B cell (primary cell): ENCODE measurements at regions not wholly inside any gene's neighbourhood (a gene's known extent, or its start where the extent isn't known, plus 50 kb on each side); places are given as distances from the start of the nearest gene placed in this dataset.

ENCODE experiments used
- ATAC-seq: fragments of 200-7000 bp; cut with Tn5 transposase; one replicate; pipeline ENCODE4 v1.10.0; 2021; ENCODE audit warnings: low read depth, mild to moderate bottlenecking, moderate number of reproducible peaks, moderate library complexity
- CTCF ChIA-PET: fragments of 350-600 bp; sonication (Branson Sonifier 250); formaldehyde crosslinking; loops from one replicate; lab custom pipeline; 2021; ENCODE audit warnings: antibody characterized with exemption, inconsistent platforms; lab: Charles Lee
- POLR2A ChIA-PET: fragments of 350-600 bp; sonication (Branson Sonifier 250); formaldehyde crosslinking; loops from one replicate; lab custom pipeline; 2021; ENCODE audit warnings: antibody characterized with exemption; lab: Charles Lee
- DNase-seq: peaks from one replicate; pipeline ENCODE4 v3.0.0; 2013
- H2AFZ ChIP-seq: 2 replicates; pipeline ENCODE4 v1.6.1; 2012; ENCODE audit warnings: mild to moderate bottlenecking, low read depth, low read length; ENCODE audit not compliant: insufficient read depth, poor library complexity, severe bottlenecking
- H3K27ac ChIP-seq, 2 donors: 1 replicate in 1 of 2; 2 replicates in 1 of 2; pipeline ENCODE4 v1.5.1; 2012 to 2013; ENCODE audit warnings: low read length in 2 of 2, mild to moderate bottlenecking in 2 of 2, moderate library complexity in 1 of 2
- H3K27me3 ChIP-seq, 4 experiments: fragments of 200-600 bp in 1 of 4; sonication (generic) in 1 of 4; replicated peaks in 1 of 4; 1 replicate in 2 of 4; 2 replicates in 2 of 4; pipeline versions ENCODE4 v1.6.1 to v1.7.0; 2013 to 2016; ENCODE audit warnings: low read length in 3 of 4, mild to moderate bottlenecking in 2 of 4, mixed read lengths in 1 of 4, moderate library complexity in 1 of 4; ENCODE audit not compliant: insufficient read depth in 4 of 4, control insufficient read depth in 3 of 4; ENCODE audit errors: control extremely low read depth in 1 of 4
- H3K36me3 ChIP-seq, 2 experiments: replicated peaks in 1 of 2; 1 replicate in 1 of 2; 2 replicates in 1 of 2; pipeline versions ENCODE4 v1.6.1 to v1.7.1; 2013; ENCODE audit warnings: low read length in 1 of 2; ENCODE audit not compliant: insufficient read depth in 2 of 2, control insufficient read depth in 1 of 2; ENCODE audit errors: control extremely low read depth in 1 of 2, extremely low read depth in 1 of 2
- H3K4me1 ChIP-seq, 2 donors: fragments of 200-600 bp in 1 of 2; sonication (generic) in 1 of 2; 1 replicate in 1 of 2; 2 replicates in 1 of 2; pipeline versions ENCODE4 v1.5.1 to v1.6.1; 2013 to 2017; ENCODE audit warnings: low read length in 2 of 2; ENCODE audit not compliant: control insufficient read depth in 2 of 2, insufficient read depth in 2 of 2
- H3K4me2 ChIP-seq: replicated peaks from 2 replicates; pipeline ENCODE3; 2012; ENCODE audit warnings: mild to moderate bottlenecking, low read depth, low read length; ENCODE audit not compliant: poor library complexity, severe bottlenecking
- H3K4me3 ChIP-seq, 5 experiments: fragments of 200-600 bp in 1 of 5; sonication (generic) in 1 of 5; 1 replicate in 3 of 5; 2 replicates in 2 of 5; pipeline versions ENCODE4 v1.5.1 to v1.7.0; 2011 to 2016; ENCODE audit warnings: low read length in 4 of 5, mild to moderate bottlenecking in 4 of 5, low read depth in 2 of 5, control low read depth in 1 of 5, moderate library complexity in 1 of 5; ENCODE audit not compliant: insufficient read depth in 1 of 5; ENCODE audit errors: control extremely low read depth in 1 of 5, extremely low read depth in 1 of 5
- H3K79me2 ChIP-seq: fragments of 200-600 bp; sonication (generic); one replicate; pipeline ENCODE4 v1.6.0; 2016; ENCODE audit warnings: low read length; ENCODE audit not compliant: control insufficient read depth, insufficient read depth
- H3K9ac ChIP-seq: fragments of 200-600 bp; sonication (generic); 2 replicates; pipeline ENCODE4 v1.6.1; 2017; ENCODE audit warnings: mild to moderate bottlenecking, low read length, moderate library complexity
- H3K9me3 ChIP-seq, 3 donors: one replicate each; pipeline versions ENCODE4 v1.6.1 to v1.7.1; 2013; ENCODE audit warnings: low read length in 2 of 3; ENCODE audit not compliant: control insufficient read depth in 2 of 3, insufficient read depth in 1 of 3; ENCODE audit errors: control extremely low read depth in 1 of 3
- H4K20me1 ChIP-seq: 2 replicates; pipeline ENCODE4 v1.6.0; 2012; ENCODE audit warnings: mild to moderate bottlenecking, low read length; ENCODE audit not compliant: insufficient read depth, control insufficient read depth, poor library complexity, severe bottlenecking
- H3K27ac Mint-ChIP-seq: one replicate; pipeline ENCODE4 v1.8.0; 2021; ENCODE audit warnings: mixed read lengths
- H3K27me3 Mint-ChIP-seq: one replicate; pipeline ENCODE4 v1.8.0; 2021; ENCODE audit warnings: mixed read lengths
- H3K4me1 Mint-ChIP-seq: one replicate; pipeline ENCODE4 v1.8.0; 2021; ENCODE audit warnings: mixed read lengths
- H3K4me3 Mint-ChIP-seq: one replicate; pipeline ENCODE4 v1.8.0; 2021; ENCODE audit warnings: mixed read lengths
- H3K9me3 Mint-ChIP-seq: one replicate; pipeline ENCODE4 v1.8.0; 2022; ENCODE audit warnings: mixed read lengths; ENCODE audit not compliant: insufficient read depth
- CTCF ChIP-seq: fragments of 200-600 bp; IDR thresholded peaks from one replicate; pipeline ENCODE4 v1.8.0; 2022; ENCODE audit warnings: antibody characterized with exemption, mild to moderate bottlenecking
- EZH2 ChIP-seq: IDR thresholded peaks from 2 replicates; pipeline ENCODE4 v1.6.1; 2012; ENCODE audit warnings: borderline replicate concordance, low read depth, mild to moderate bottlenecking, moderate library complexity, low read length; ENCODE audit not compliant: insufficient read depth, poor library complexity, severe bottlenecking
- WGBS: methylation state at CpG from one replicate; pipeline ENCODE4 v1.1.5; 2013; ENCODE audit warnings: missing lambda C conversion rate; ENCODE audit not compliant: insufficient coverage; 5-methylcytosine and 5-hydroxymethylcytosine counted together
- intact Hi-C: fragments of 100-400 bp; cut with micrococcal nuclease; formaldehyde crosslinking; loops from one replicate; pipeline ENCODE4 v1.10.0; 2022

GRCh38 chr5:158324236-158324635 is 465.3 kb upstream of the CLINT1 start:
- TF ChIP-seq CTCF (no peak), EZH2 (no peak)
- Mint-ChIP-seq H3K27ac (no peak overlapping the region), H3K4me1 (no peaks in the 10 kb centered on the region)

GRCh38 chr5:158322620-158323019 is 463.7 kb upstream of the CLINT1 start:
- whole genome bisulfite sequencing: no CpG with 5 or more reads among the region's 1 CpG
- Histone ChIP-seq H3K9me3 (no peaks in the 10 kb centered on the region), H3K27me3 (no peaks in the 10 kb centered on the region), H3K4me3 (no peak overlapping the region), H3K27ac (no peak overlapping the region), H3K4me2 (no peak overlapping the region), H3K9ac (no peak overlapping the region), H4K20me1 (no peaks in the 10 kb centered on the region), H3K79me2 (no peaks in the 10 kb centered on the region), H2AFZ (no peak overlapping the region), H3K4me1 (no peaks in the 10 kb centered on the region), H3K36me3 (no peaks in the 10 kb centered on the region)
- Mint-ChIP-seq H3K4me3 (no peak overlapping the region), H3K4me1 (no peaks in the 10 kb centered on the region), H3K27ac (no peak overlapping the region), H3K27me3 (no peaks in the 10 kb centered on the region), H3K9me3 (no peaks in the 10 kb centered on the region)
- no peak for ATAC-seq
- TF ChIP-seq CTCF (no peak), EZH2 (no peak)
- intact Hi-C loops: no loop called here
- DNase-seq: no peak
- POLR2A ChIA-PET: no interaction called here
- CTCF ChIA-PET: no interaction called here

More at GRCh38 chr5:158324236-158324635, 465.3 kb upstream of the CLINT1 start:
- intact Hi-C loops: no loop called here
- Histone ChIP-seq H3K27me3 (no peaks in the 10 kb centered on the region), H3K9ac (no peak overlapping the region), H3K4me1 (no peaks in the 10 kb centered on the region), H3K36me3 (no peaks in the 10 kb centered on the region), H3K27ac (no peak overlapping the region), H3K79me2 (no peaks in the 10 kb centered on the region), H3K9me3 (no peaks in the 10 kb centered on the region), H4K20me1 (no peaks in the 10 kb centered on the region), H3K4me3 (no peak overlapping the region), H2AFZ (no peak overlapping the region), H3K4me2 (no peak overlapping the region)
- WGBS: 100% methylated on average over 3 of the region's 3 CpGs
- no peak overlapping the region for H3K4me3 Mint-ChIP-seq
- DNase-seq (no peak), ATAC-seq (no peak)
- no peaks in the 10 kb centered on the region for H3K27me3 Mint-ChIP-seq
- ChIA-PET CTCF (no interaction called here), POLR2A (no interaction called here)
- no peaks in the 10 kb centered on the region for H3K9me3 Mint-ChIP-seq
